ENCODE measurements at regions not wholly inside any gene's neighbourhood (a gene's known extent, or its start where the extent isn't known, plus 50 kb on each side); places are given as distances from the start of the nearest gene placed in this dataset.

DNA sequence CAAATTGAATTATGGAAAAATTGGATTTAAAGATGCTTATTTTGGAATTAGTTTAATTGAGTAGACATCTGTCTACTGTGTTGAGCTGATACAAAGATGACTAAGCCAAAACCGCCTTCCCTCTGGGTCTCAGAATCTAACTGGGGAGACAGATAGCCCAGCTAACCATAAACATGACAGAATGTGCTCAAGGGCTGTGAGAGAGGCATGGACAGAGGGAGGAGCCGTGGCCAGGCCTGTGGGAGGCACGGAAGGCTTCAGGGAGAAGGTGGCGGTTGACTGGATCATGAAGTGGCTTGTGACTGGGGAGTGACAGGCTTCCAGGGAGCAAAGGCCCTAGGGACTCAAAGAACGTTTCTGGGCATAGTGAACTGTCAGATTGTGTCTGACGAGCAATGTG lies 74.6 kb downstream of the DACT1 start:
- TF ChIP-seq EZH2 (IDR thresholded peaks at IDR 0.05; ENCODE audit: low read depth), result no peak
- TF ChIP-seq, protein P1, sequence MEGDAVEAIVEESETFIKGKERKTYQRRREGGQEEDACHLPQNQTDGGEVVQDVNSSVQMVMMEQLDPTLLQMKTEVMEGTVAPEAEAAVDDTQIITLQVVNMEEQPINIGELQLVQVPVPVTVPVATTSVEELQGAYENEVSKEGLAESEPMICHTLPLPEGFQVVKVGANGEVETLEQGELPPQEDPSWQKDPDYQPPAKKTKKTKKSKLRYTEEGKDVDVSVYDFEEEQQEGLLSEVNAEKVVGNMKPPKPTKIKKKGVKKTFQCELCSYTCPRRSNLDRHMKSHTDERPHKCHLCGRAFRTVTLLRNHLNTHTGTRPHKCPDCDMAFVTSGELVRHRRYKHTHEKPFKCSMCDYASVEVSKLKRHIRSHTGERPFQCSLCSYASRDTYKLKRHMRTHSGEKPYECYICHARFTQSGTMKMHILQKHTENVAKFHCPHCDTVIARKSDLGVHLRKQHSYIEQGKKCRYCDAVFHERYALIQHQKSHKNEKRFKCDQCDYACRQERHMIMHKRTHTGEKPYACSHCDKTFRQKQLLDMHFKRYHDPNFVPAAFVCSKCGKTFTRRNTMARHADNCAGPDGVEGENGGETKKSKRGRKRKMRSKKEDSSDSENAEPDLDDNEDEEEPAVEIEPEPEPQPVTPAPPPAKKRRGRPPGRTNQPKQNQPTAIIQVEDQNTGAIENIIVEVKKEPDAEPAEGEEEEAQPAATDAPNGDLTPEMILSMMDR (conservative IDR thresholded peaks at IDR 0.05), result no peak
